ENCODE measurements at regions not wholly inside any gene's neighbourhood (a gene's known extent, or its start where the extent isn't known, plus 50 kb on each side); places are given as distances from the start of the nearest gene placed in this dataset.
"Not testable (repeated sequence)": the region's sequence is repeated elsewhere in the genome, so short reads cannot be mapped to it uniquely, and the experiment has no call there.

- H3K4me3 ChIP-seq (ENCODE audit: insufficient read depth in 1 of 2, low read depth in 1 of 2, low read length in 2 of 2); H2BK5ac ChIP-seq (ENCODE audit: low read depth, low read length, poor library complexity, severe bottlenecking); H3K27ac ChIP-seq (ENCODE audit: low read length, poor library complexity, severe bottlenecking); H2AK5ac ChIP-seq (ENCODE audit: low read length, severe bottlenecking); H3K18ac ChIP-seq (ENCODE audit: low read depth in 1 of 2, low read length in 2 of 2); H3K27me3 ChIP-seq (ENCODE audit: control insufficient read depth in 1 of 2, insufficient read depth in 1 of 2, low read length in 2 of 2); H3K79me1 ChIP-seq (replicated peaks; ENCODE audit: low read length, poor library complexity, severe bottlenecking); H3K9me3 ChIP-seq (ENCODE audit: control insufficient read depth, low read length); H3K4ac ChIP-seq (ENCODE audit: low read depth in 1 of 2, low read length in 2 of 2); H3K23ac ChIP-seq (ENCODE audit: low read length in 2 of 2); H3K36me3 ChIP-seq (ENCODE audit: control insufficient read depth in 1 of 2, insufficient read depth in 2 of 2, low read depth in 1 of 2, low read length in 2 of 2); H3K4me1 ChIP-seq (ENCODE audit: control insufficient read depth, insufficient read depth, low read depth, low read length); H3K4me2 ChIP-seq (ENCODE audit: low read length, poor library complexity, severe bottlenecking); H4K91ac ChIP-seq (ENCODE audit: low read length); H3K9ac ChIP-seq (ENCODE audit: low read length); DNase-seq; H4K8ac ChIP-seq (ENCODE audit: low read length); H3K14ac ChIP-seq (ENCODE audit: low read length in 2 of 2); H2AFZ ChIP-seq (ENCODE audit: low read depth, low read length); H2BK120ac ChIP-seq (ENCODE audit: low read depth, low read length); H2BK12ac ChIP-seq (ENCODE audit: low read length in 2 of 2); H2BK15ac ChIP-seq (ENCODE audit: low read depth, poor library complexity, severe bottlenecking): not testable (repeated sequence)
- 88% methylated on average over 3 of the region's 5 CpGs for WGBS
Observed at GRCh38 chr5:20707634-20708033, 719.6 kb upstream of the CDH18 start.

DNA sequence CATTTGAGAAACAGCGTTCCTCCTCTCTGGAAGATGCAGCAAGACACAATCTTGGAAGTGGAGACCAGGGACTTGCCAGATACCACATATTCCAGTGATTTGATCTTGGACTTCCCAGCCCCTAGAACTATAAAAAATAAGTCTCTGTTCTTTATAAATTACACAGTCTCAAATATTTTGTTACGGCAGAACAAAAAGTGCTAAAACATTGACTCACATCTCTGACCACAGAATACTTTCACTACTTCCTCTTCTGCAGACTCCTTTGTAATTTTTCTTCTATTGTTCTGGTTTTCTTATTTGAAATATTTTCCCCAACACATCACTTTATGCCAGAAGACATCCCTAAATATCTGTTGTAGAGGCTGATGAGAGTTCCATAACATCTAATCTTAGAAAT lies 706.1 kb upstream of the CDH18 start:
- no peak overlapping the region for H3K18ac ChIP-seq (ENCODE audit: low read depth in 1 of 2, low read length in 2 of 2)
- no peaks in the 10 kb centered on the region for H3K79me1 ChIP-seq (replicated peaks; ENCODE audit: low read length, poor library complexity, severe bottlenecking)
- no peak overlapping the region for H3K4me3 ChIP-seq (ENCODE audit: insufficient read depth in 1 of 2, low read depth in 1 of 2, low read length in 2 of 2)
- no peak overlapping the region for H2BK5ac ChIP-seq (ENCODE audit: low read depth, low read length, poor library complexity, severe bottlenecking)
- H4K8ac ChIP-seq (ENCODE audit: low read length), result no peak overlapping the region
- H2BK120ac ChIP-seq (ENCODE audit: low read depth, low read length), result no peak overlapping the region
- H3K4ac ChIP-seq (ENCODE audit: low read depth in 1 of 2, low read length in 2 of 2), result no peak overlapping the region
- H3K9ac ChIP-seq (ENCODE audit: low read length), result no peak overlapping the region
- no peak for DNase-seq
- WGBS, result 63% methylated on average over 2 of the region's 2 CpGs
- H3K9me3 ChIP-seq (ENCODE audit: control insufficient read depth, low read length), result no peaks in the 10 kb centered on the region
- H3K14ac ChIP-seq (ENCODE audit: low read length in 2 of 2), result no peak overlapping the region
- no peak overlapping the region for H3K27ac ChIP-seq (ENCODE audit: low read length, poor library complexity, severe bottlenecking)
- H2AFZ ChIP-seq (ENCODE audit: low read depth, low read length), result no peak overlapping the region
- H3K36me3 ChIP-seq (ENCODE audit: control insufficient read depth in 1 of 2, insufficient read depth in 2 of 2, low read depth in 1 of 2, low read length in 2 of 2), result no peaks in the 10 kb centered on the region
- no peak overlapping the region for H2BK12ac ChIP-seq (ENCODE audit: low read length in 2 of 2)
- H2AK5ac ChIP-seq (ENCODE audit: low read length, severe bottlenecking), result no peak overlapping the region
- H4K91ac ChIP-seq (ENCODE audit: low read length), result no peak overlapping the region
- H3K23ac ChIP-seq (ENCODE audit: low read length in 2 of 2), result no peak overlapping the region
- no peak overlapping the region for H2BK15ac ChIP-seq (ENCODE audit: low read depth, poor library complexity, severe bottlenecking)
- H3K4me2 ChIP-seq (ENCODE audit: low read length, poor library complexity, severe bottlenecking), result no peak overlapping the region
- H3K4me1 ChIP-seq (ENCODE audit: control insufficient read depth, insufficient read depth, low read depth, low read length), result no peaks in the 10 kb centered on the region
- H3K27me3 ChIP-seq (ENCODE audit: control insufficient read depth in 1 of 2, insufficient read depth in 1 of 2, low read length in 2 of 2), result no peaks in the 10 kb centered on the region

DNA sequence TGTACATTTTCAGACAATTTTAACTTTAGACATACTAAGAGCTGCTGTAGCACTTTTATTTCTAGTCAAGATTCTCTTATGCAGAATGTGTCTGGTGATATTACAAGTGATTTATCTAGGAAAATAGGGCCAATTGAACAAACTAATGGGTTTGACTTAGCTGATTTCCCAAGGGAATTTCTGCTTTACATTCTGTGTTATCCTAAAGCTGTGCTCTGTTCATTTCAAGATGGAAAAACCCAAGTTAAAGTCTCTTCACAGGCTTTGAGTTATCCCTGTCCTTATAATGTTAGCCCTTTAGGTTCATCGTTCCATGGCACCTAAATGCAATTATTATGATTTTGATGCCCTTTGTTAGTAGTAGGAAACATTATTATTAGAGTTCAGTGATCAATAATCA lies 704.9 kb upstream of the CDH18 start:
- no peak overlapping the region for H2AK5ac ChIP-seq (ENCODE audit: low read length, severe bottlenecking)
- H3K9me3 ChIP-seq (ENCODE audit: control insufficient read depth, low read length), result no peaks in the 10 kb centered on the region
- DNase-seq, result no peak
- H2BK5ac ChIP-seq (ENCODE audit: low read depth, low read length, poor library complexity, severe bottlenecking), result no peak overlapping the region
- H3K36me3 ChIP-seq (ENCODE audit: control insufficient read depth in 1 of 2, insufficient read depth in 2 of 2, low read depth in 1 of 2, low read length in 2 of 2), result no peaks in the 10 kb centered on the region
- H3K27ac ChIP-seq (ENCODE audit: low read length, poor library complexity, severe bottlenecking), result no peak overlapping the region
- H3K79me1 ChIP-seq (replicated peaks; ENCODE audit: low read length, poor library complexity, severe bottlenecking), result no peaks in the 10 kb centered on the region
- H3K18ac ChIP-seq (ENCODE audit: low read depth in 1 of 2, low read length in 2 of 2), result no peak overlapping the region
- no peaks in the 10 kb centered on the region for H3K27me3 ChIP-seq (ENCODE audit: control insufficient read depth in 1 of 2, insufficient read depth in 1 of 2, low read length in 2 of 2)
- no peak overlapping the region for H3K23ac ChIP-seq (ENCODE audit: low read length in 2 of 2)
- H4K91ac ChIP-seq (ENCODE audit: low read length), result no peak overlapping the region
- no peak overlapping the region for H2BK12ac ChIP-seq (ENCODE audit: low read length in 2 of 2)
- WGBS, result no CpG with 5 or more reads among the region's 1 CpG
- no peak overlapping the region for H4K8ac ChIP-seq (ENCODE audit: low read length)
- no peak overlapping the region for H2BK120ac ChIP-seq (ENCODE audit: low read depth, low read length)
- no peak overlapping the region for H3K4me2 ChIP-seq (ENCODE audit: low read length, poor library complexity, severe bottlenecking)
- no peak overlapping the region for H2BK15ac ChIP-seq (ENCODE audit: low read depth, poor library complexity, severe bottlenecking)
- no peak overlapping the region for H2AFZ ChIP-seq (ENCODE audit: low read depth, low read length)
- H3K9ac ChIP-seq (ENCODE audit: low read length), result no peak overlapping the region
- H3K4me3 ChIP-seq (ENCODE audit: insufficient read depth in 1 of 2, low read depth in 1 of 2, low read length in 2 of 2), result no peak overlapping the region
- no peak overlapping the region for H3K4ac ChIP-seq (ENCODE audit: low read depth in 1 of 2, low read length in 2 of 2)
- no peaks in the 10 kb centered on the region for H3K4me1 ChIP-seq (ENCODE audit: control insufficient read depth, insufficient read depth, low read depth, low read length)
- H3K14ac ChIP-seq (ENCODE audit: low read length in 2 of 2), result no peak overlapping the region

- H3K4me1 ChIP-seq (ENCODE audit: control insufficient read depth, insufficient read depth, low read depth, low read length), result no peaks in the 10 kb centered on the region
- H2AFZ ChIP-seq (ENCODE audit: low read depth, low read length), result no peak overlapping the region
- H4K91ac ChIP-seq (ENCODE audit: low read length), result no peak overlapping the region
- H3K27me3 ChIP-seq (ENCODE audit: control insufficient read depth in 1 of 2, insufficient read depth in 1 of 2, low read length in 2 of 2), result no peaks in the 10 kb centered on the region
- H3K27ac ChIP-seq (ENCODE audit: low read length, poor library complexity, severe bottlenecking), result no peak overlapping the region
- H3K79me1 ChIP-seq (replicated peaks; ENCODE audit: low read length, poor library complexity, severe bottlenecking), result no peaks in the 10 kb centered on the region
- no peak overlapping the region for H2BK120ac ChIP-seq (ENCODE audit: low read depth, low read length)
- no peak overlapping the region for H3K23ac ChIP-seq (ENCODE audit: low read length in 2 of 2)
- no peak overlapping the region for H3K4me3 ChIP-seq (ENCODE audit: insufficient read depth in 1 of 2, low read depth in 1 of 2, low read length in 2 of 2)
- no peak overlapping the region for H3K4me2 ChIP-seq (ENCODE audit: low read length, poor library complexity, severe bottlenecking)
- H3K18ac ChIP-seq (ENCODE audit: low read depth in 1 of 2, low read length in 2 of 2), result no peak overlapping the region
- no peak overlapping the region for H2AK5ac ChIP-seq (ENCODE audit: low read length, severe bottlenecking)
- no peaks in the 10 kb centered on the region for H3K36me3 ChIP-seq (ENCODE audit: control insufficient read depth in 1 of 2, insufficient read depth in 2 of 2, low read depth in 1 of 2, low read length in 2 of 2)
- H3K9ac ChIP-seq (ENCODE audit: low read length), result no peak overlapping the region
- H2BK12ac ChIP-seq (ENCODE audit: low read length in 2 of 2), result no peak overlapping the region
- 72% methylated on average over 3 of the region's 5 CpGs for WGBS
- no peak overlapping the region for H2BK5ac ChIP-seq (ENCODE audit: low read depth, low read length, poor library complexity, severe bottlenecking)
- no peak overlapping the region for H4K8ac ChIP-seq (ENCODE audit: low read length)
- no peaks in the 10 kb centered on the region for H3K9me3 ChIP-seq (ENCODE audit: control insufficient read depth, low read length)
- no peak overlapping the region for H3K4ac ChIP-seq (ENCODE audit: low read depth in 1 of 2, low read length in 2 of 2)
- no peak for DNase-seq
- H3K14ac ChIP-seq (ENCODE audit: low read length in 2 of 2), result no peak overlapping the region
- no peak overlapping the region for H2BK15ac ChIP-seq (ENCODE audit: low read depth, poor library complexity, severe bottlenecking)
Observed at GRCh38 chr5:20683241-20683940, 695.4 kb upstream of the CDH18 start.
